Retina (tissue), 1 donor: ENCODE measurements at regions not wholly inside any gene's neighbourhood (a gene's known extent, or its start where the extent isn't known, plus 50 kb on each side); places are given as distances from the start of the nearest gene placed in this dataset.
A peak's percentile ranks its signal among the peaks of the same experiment; 100 is the strongest.

Experiments
- DNase-seq: peaks from one replicate; pipeline ENCODE4 v3.0.0-alpha.2; 2016

- DNase-seq, result no peak
These were observed 1449.6 kb downstream of the C4orf33 start for GRCh38 chr4:130545596-130545995.

GRCh38 chr4:130559268-130559667, 1463.3 kb downstream of the C4orf33 start:
- no peak for DNase-seq

- peak; percentile 58 for DNase-seq
These were observed 1467.4 kb downstream of the C4orf33 start for GRCh38 chr4:130563185-130563888.

- DNase-seq, result no peak
These were observed 1468.0 kb downstream of the C4orf33 start for GRCh38 chr4:130563889-130564418.

GRCh38 chr4:130568746-130569145, 1472.8 kb downstream of the C4orf33 start:
- no peak for DNase-seq

GRCh38 chr4:130573742-130574141, 1477.8 kb downstream of the C4orf33 start:
- DNase-seq, result no peak

- no peak for DNase-seq
These were observed 1478.3 kb downstream of the C4orf33 start for GRCh38 chr4:130574215-130574614.

- peak; percentile 41 for DNase-seq
These were observed 1480.3 kb downstream of the C4orf33 start for GRCh38 chr4:130576218-130576617.

GRCh38 chr4:130591091-130591490, 1495.1 kb downstream of the C4orf33 start:
- no peak for DNase-seq

- no peak for DNase-seq
These were observed 1504.8 kb downstream of the C4orf33 start for GRCh38 chr4:130600706-130601105.

GRCh38 chr4:130603043-130603442, 1507.1 kb downstream of the C4orf33 start:
- peak; percentile 28 for DNase-seq

- no peak for DNase-seq
These were observed 1512.2 kb downstream of the C4orf33 start for GRCh38 chr4:130608121-130608520.

- no peak for DNase-seq
These were observed 1532.6 kb downstream of the C4orf33 start for GRCh38 chr4:130628531-130628930.

GRCh38 chr4:130632731-130633604, 1537.0 kb downstream of the C4orf33 start:
- DNase-seq, result no peak

GRCh38 chr4:130636486-130636885, 1540.5 kb downstream of the C4orf33 start:
- no peak for DNase-seq

- DNase-seq, result no peak
These were observed 1544.6 kb downstream of the C4orf33 start for GRCh38 chr4:130640592-130640991.

GRCh38 chr4:130646886-130647285, 1550.9 kb downstream of the C4orf33 start:
- DNase-seq, result no peak

- no peak for DNase-seq
These were observed 1552.6 kb downstream of the C4orf33 start for GRCh38 chr4:130648570-130648969.

- no peak for DNase-seq
These were observed 1557.9 kb downstream of the C4orf33 start for GRCh38 chr4:130653842-130654241.

- DNase-seq, result no peak
These were observed 1563.4 kb downstream of the C4orf33 start for GRCh38 chr4:130659320-130659719.

- DNase-seq, result no peak
These were observed 1572.9 kb downstream of the C4orf33 start for GRCh38 chr4:130668859-130669258.

- DNase-seq, result no peak
These were observed 1579.3 kb downstream of the C4orf33 start for GRCh38 chr4:130675266-130675665.

GRCh38 chr4:130689181-130689580, 1593.2 kb downstream of the C4orf33 start:
- no peak for DNase-seq

GRCh38 chr4:130698251-130698650, 1602.3 kb downstream of the C4orf33 start:
- no peak for DNase-seq
